ENCODE measurements at regions not wholly inside any gene's neighbourhood (a gene's known extent, or its start where the extent isn't known, plus 50 kb on each side); places are given as distances from the start of the nearest gene placed in this dataset.

- intact Hi-C loops (cut with DNase I): no loop called here
- H3K36me3 ChIP-seq: no peaks in the 10 kb centered on the region
- H3K27me3 ChIP-seq: no peaks in the 10 kb centered on the region
- no peak for TF ChIP-seq CTCF (IDR thresholded peaks at IDR 0.05)
- H3K4me1 ChIP-seq: no peaks in the 10 kb centered on the region
- H3K9me3 ChIP-seq: peaks cover 0 to 5% of the 10 kb centered on the region in 2 donors
- no peak overlapping the region for H3K27ac ChIP-seq
- H3K4me3 ChIP-seq: no peak overlapping the region
- no peak for DNase-seq (ENCODE audit: low spot score in 2 of 2)
These were observed 450.4 kb upstream of the CHD1 start for GRCh38 chr5:99379187-99379586.

DNA sequence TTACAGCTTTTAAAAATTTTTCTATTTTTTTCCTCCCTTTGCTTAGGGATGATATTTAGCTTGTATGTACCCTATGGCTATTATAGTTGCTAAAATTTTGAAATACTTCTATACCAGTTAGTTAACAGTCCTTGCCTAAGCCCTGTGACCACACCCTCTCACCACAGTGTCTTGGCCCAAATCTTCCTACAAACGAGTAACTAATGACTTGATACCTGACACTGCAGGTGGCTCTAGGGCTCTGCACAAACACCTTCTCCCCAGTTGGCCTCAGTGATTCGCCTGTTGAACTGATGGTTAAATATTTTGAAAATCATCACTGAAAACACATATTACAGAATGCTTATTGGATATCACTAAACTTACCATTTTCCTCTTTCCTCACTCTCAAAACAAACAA lies 449.6 kb upstream of the CHD1 start:
- no peak for DNase-seq (ENCODE audit: low spot score in 2 of 2)
- H3K4me1 ChIP-seq: no peaks in the 10 kb centered on the region
- H3K9me3 ChIP-seq: no peaks in the 10 kb centered on the region
- H3K36me3 ChIP-seq: no peaks in the 10 kb centered on the region
- H3K4me3 ChIP-seq: no peak overlapping the region
- H3K27ac ChIP-seq: no peak overlapping the region
- intact Hi-C loops (cut with DNase I): no loop called here
- H3K27me3 ChIP-seq: no peaks in the 10 kb centered on the region
- TF ChIP-seq CTCF (IDR thresholded peaks at IDR 0.05): no peak

DNA sequence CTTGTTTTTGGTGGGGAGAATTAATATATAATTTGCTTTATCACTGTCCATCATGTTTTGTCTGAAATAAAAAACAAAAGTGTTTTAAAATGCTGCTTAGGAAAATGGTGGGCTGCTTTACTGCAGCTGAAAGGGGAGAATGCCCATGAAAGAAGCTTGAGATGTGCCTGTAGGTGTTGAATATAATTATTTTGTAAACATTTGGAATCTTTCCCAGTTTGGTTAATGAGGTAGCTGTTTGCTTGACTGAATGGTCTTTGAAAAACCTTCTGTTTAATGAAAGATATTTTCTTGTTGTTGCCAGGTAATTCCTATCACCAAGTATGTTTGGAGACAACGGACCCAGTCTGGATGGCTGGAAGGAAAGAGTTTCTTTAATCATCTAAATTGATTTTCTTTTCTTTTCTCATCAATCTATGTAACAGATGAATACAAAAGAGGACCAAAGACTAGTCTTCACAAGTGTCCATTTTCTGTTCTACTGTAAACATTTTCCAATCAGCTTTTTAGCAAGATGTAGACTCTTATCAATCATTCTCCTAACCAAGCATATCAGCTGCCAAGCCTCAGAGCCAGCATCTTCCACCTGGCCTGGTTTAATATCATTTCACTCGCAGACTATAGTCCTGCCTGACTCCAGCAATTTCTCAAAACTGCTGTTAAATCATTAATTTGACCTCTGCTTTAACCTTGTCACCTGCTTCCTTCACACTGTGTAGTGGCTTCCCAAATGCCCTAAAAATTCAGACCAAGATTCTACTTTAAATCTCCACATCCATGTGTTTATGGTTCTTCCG lies 441.2 kb upstream of the CHD1 start:
- H3K27ac ChIP-seq: no peak overlapping the region
- intact Hi-C loops (cut with DNase I): no loop called here
- H3K4me1 ChIP-seq: no peaks in the 10 kb centered on the region
- no peak overlapping the region for H3K4me3 ChIP-seq
- no peaks in the 10 kb centered on the region for H3K36me3 ChIP-seq
- TF ChIP-seq CTCF (IDR thresholded peaks at IDR 0.05): no peak
- no peaks in the 10 kb centered on the region for H3K9me3 ChIP-seq
- DNase-seq (ENCODE audit: low spot score in 2 of 2): no peak
- H3K27me3 ChIP-seq: no peaks in the 10 kb centered on the region

DNA sequence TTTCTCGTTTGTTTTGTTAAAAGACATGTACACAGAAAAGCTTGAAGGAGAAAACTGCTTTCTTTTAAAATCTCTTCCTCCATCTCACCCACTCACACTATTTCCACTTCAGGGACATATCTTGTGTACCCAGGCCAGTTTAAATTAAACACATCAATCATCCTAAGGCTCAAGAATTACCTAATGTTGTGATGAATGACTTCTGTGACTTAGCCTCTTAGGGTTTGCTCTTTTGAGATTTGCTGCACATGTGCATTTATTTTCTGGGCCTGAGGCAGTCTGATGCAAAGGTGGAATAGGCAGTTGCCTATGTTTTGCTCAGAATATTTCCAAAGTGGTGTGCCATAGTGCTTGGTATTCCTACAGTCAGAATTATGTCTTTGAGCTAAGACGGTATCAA lies 439.9 kb upstream of the CHD1 start:
- Histone ChIP-seq H3K36me3 (no peaks in the 10 kb centered on the region), H3K4me3 (no peak overlapping the region), H3K27ac (no peak overlapping the region), H3K27me3 (no peaks in the 10 kb centered on the region), H3K9me3 (no peaks in the 10 kb centered on the region), H3K4me1 (no peaks in the 10 kb centered on the region)
- DNase-seq (ENCODE audit: low spot score in 2 of 2): no peak
- TF ChIP-seq CTCF (IDR thresholded peaks at IDR 0.05): no peak
- intact Hi-C loops (cut with DNase I): no loop called here

DNA sequence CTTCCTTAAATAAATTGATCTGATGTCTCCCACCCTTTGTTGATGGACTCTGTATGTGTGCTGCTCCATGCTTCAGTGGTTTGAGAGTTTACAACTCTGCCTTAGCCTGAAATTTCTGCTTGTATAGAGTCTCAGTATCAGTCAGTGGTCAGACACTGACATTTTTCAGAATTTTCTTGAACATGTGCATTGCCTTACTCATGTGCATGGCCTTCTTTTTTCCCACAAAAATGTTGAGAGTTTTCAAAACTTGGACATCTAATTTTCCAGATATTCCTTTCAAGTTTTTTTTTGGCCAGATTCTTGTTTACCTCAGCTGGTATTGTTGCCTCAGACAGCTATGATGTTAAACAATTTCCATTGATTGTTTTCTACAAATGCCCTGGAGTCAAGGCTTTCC lies 427.1 kb upstream of the CHD1 start:
- TF ChIP-seq CTCF (IDR thresholded peaks at IDR 0.05): no peak
- no peaks in the 10 kb centered on the region for H3K27me3 ChIP-seq
- intact Hi-C loops (cut with DNase I): no loop called here
- H3K4me1 ChIP-seq: no peaks in the 10 kb centered on the region
- no peak overlapping the region for H3K4me3 ChIP-seq
- no peak for DNase-seq (ENCODE audit: low spot score in 2 of 2)
- H3K9me3 ChIP-seq: peaks cover 0 to 3% of the 10 kb centered on the region in 2 donors
- H3K27ac ChIP-seq: no peak overlapping the region
- no peaks in the 10 kb centered on the region for H3K36me3 ChIP-seq

DNA sequence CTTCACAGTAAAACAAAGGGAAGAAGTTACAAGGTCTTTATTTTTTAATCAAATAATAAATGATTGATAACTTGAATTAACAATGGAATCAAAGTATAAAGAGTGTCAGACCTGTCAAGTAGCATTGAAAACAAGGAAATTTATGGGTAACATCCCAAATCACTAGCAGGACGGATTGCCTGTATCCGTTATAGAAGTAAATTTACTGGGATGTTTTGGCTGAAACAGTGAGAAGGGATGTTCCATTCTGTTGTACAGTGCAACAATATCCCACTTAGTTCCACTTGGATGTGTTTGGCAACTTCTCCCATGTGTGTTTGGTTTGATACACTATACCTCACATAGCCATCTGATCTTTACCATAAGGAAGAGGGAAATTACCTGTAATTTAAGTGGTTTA lies 421.0 kb upstream of the CHD1 start:
- no peak for TF ChIP-seq CTCF (IDR thresholded peaks at IDR 0.05)
- H3K9me3 ChIP-seq: peaks cover 0 to 3% of the 10 kb centered on the region in 2 donors
- intact Hi-C loops (cut with DNase I): no loop called here
- no peak overlapping the region for H3K4me3 ChIP-seq
- H3K27ac ChIP-seq: no peak overlapping the region
- DNase-seq (ENCODE audit: low spot score in 2 of 2): no peak
- no peaks in the 10 kb centered on the region for H3K36me3 ChIP-seq
- no peaks in the 10 kb centered on the region for H3K4me1 ChIP-seq
- H3K27me3 ChIP-seq: no peaks in the 10 kb centered on the region

All from ascending aorta (tissue), 2 donors.